ENCODE measurements at regions not wholly inside any gene's neighbourhood (a gene's known extent, or its start where the extent isn't known, plus 50 kb on each side); places are given as distances from the start of the nearest gene placed in this dataset.

DNA sequence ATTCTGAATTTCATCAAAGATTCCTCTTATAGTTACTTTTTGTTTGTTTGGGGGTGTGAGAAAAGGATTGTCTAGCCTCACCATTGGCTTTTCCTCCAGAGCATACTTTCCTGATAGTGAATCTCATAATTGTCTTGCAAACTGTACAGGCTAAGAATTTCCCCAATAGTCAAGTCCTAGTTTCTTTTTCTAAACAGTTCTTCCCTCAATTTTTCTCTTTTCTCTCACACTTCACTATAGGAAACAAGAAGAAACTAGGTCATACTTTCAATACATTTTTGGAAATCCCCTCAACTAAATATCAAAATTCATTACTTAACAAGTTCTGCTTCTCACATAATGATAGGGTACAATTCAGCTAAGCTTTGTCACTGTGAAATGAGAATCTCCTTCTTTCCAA, 241.9 kb downstream of the IL20RB start:
- H3K36me3 ChIP-seq = no peaks in the 10 kb centered on the region
- no peaks in the 10 kb centered on the region for H3K27me3 ChIP-seq (replicated peaks in 1 of 7)
- intact Hi-C loops (cut with DNase I; ENCODE audit: low total_unique reads) = no loop called here
- H3K27ac ChIP-seq = no peak overlapping the region
- H3K9me3 ChIP-seq = peaks cover 0 to 3% (median 0%) of the 10 kb centered on the region in 8 donors
- no peak for DNase-seq
- H3K4me3 ChIP-seq = no peak overlapping the region
- TF ChIP-seq POLR2AphosphoS5 (IDR thresholded peaks at IDR 0.05) = no peak
- TF ChIP-seq, protein P1, sequence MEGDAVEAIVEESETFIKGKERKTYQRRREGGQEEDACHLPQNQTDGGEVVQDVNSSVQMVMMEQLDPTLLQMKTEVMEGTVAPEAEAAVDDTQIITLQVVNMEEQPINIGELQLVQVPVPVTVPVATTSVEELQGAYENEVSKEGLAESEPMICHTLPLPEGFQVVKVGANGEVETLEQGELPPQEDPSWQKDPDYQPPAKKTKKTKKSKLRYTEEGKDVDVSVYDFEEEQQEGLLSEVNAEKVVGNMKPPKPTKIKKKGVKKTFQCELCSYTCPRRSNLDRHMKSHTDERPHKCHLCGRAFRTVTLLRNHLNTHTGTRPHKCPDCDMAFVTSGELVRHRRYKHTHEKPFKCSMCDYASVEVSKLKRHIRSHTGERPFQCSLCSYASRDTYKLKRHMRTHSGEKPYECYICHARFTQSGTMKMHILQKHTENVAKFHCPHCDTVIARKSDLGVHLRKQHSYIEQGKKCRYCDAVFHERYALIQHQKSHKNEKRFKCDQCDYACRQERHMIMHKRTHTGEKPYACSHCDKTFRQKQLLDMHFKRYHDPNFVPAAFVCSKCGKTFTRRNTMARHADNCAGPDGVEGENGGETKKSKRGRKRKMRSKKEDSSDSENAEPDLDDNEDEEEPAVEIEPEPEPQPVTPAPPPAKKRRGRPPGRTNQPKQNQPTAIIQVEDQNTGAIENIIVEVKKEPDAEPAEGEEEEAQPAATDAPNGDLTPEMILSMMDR (IDR thresholded peaks at IDR 0.05 in 8 of 11, conservative IDR thresholded peaks at IDR 0.05 in 3 of 11) = no peak
- no peak for TF ChIP-seq POLR2A (IDR thresholded peaks at IDR 0.05)
- H3K4me1 ChIP-seq = no peaks in the 10 kb centered on the region

DNA sequence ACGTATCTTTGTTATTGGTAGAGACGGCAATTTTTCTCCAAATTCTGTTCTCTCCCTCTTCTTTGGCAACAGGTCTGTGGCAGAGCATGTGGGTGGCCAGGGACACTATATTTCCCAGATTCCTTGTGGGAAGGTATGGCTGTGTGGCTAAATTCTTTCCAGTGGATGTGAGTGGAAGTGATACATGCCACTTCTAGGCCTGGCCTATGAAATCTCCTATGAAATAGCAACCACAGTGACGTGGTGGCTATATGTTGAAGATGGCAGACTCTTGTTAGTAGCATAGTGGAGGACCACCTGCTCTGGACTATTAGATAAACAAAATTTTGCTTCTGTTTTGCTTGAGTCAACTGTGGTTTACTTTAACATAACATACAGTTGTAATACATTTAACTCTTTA, 243.3 kb downstream of the IL20RB start:
- H3K4me1 ChIP-seq = no peaks in the 10 kb centered on the region
- H3K9me3 ChIP-seq = peaks cover 0 to 3% (median 0%) of the 10 kb centered on the region in 8 donors
- no peak overlapping the region for H3K27ac ChIP-seq
- no peaks in the 10 kb centered on the region for H3K36me3 ChIP-seq
- intact Hi-C loops (cut with DNase I; ENCODE audit: low total_unique reads) = no loop called here
- no peak overlapping the region for H3K4me3 ChIP-seq
- H3K27me3 ChIP-seq (replicated peaks in 1 of 7) = no peaks in the 10 kb centered on the region
- no peak for DNase-seq
- 80 to 96% (median 83%) methylated on average over 3 of the region's 3 CpGs for WGBS, 5 donors
- TF ChIP-seq POLR2AphosphoS5 (IDR thresholded peaks at IDR 0.05) (no peak), POLR2A (IDR thresholded peaks at IDR 0.05) (no peak)
- TF ChIP-seq, protein P1 (IDR thresholded peaks at IDR 0.05 in 8 of 11, conservative IDR thresholded peaks at IDR 0.05 in 3 of 11) = no peak

DNA sequence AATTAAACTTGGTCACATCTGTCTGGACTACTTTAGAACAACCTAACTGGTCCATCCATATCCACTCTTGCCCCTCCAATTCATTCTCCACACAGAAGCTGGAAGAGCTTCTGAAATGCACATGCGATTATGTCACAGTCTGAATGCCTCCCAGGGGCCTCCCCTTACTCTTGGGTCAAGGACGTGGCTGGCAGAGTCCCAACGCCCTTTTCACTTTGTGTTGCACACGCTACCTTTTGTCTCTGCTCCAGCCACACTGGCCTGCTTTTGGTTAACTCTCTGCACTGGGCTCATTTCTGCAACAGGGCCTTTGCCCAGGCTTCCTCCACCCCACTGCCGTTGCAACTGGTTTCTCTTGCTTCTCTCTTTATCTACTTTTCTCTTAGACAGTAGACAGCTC, 245.2 kb downstream of the IL20RB start:
- peaks cover 0 to 3% (median 0%) of the 10 kb centered on the region in 8 donors for H3K9me3 ChIP-seq
- H3K4me3 ChIP-seq = no peak overlapping the region
- H3K27me3 ChIP-seq (replicated peaks in 1 of 7) = no peaks in the 10 kb centered on the region
- no peaks in the 10 kb centered on the region for H3K4me1 ChIP-seq
- 53 to 73% (median 72%) methylated on average over 5 of the region's 5 CpGs for WGBS, 5 donors
- H3K36me3 ChIP-seq = no peaks in the 10 kb centered on the region
- H3K27ac ChIP-seq = no peak overlapping the region
- TF ChIP-seq POLR2AphosphoS5 (IDR thresholded peaks at IDR 0.05) (no peak), POLR2A (IDR thresholded peaks at IDR 0.05) (no peak)
- TF ChIP-seq, protein P1 (IDR thresholded peaks at IDR 0.05 in 8 of 11, conservative IDR thresholded peaks at IDR 0.05 in 3 of 11) = no peak
- intact Hi-C loops (cut with DNase I; ENCODE audit: low total_unique reads) = no loop called here
- no peak for DNase-seq

DNA sequence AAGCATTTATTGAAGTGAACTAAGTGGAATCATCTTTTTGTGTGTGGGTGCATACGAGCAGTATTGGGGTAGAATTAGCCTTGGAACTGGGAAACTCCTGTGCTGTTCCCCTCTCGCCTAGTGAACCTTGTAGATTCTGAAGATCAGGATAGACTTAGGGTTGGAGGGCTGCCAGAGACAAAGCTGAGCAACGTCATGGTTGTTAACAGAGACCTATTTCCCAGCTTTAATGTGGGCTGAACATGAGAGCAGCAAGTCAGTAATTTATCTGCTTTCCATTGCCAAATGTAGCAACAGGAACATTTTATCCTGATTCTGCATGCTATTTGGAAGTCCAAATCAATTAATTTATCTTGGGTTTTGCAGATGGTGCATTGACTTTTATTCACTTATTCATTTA, 246.6 kb downstream of the IL20RB start:
- no peak overlapping the region for H3K4me3 ChIP-seq
- no peak overlapping the region for H3K27ac ChIP-seq
- DNase-seq = no peak
- 57 to 78% (median 65%) methylated on average over 3 of the region's 3 CpGs for WGBS, 5 donors
- H3K9me3 ChIP-seq = no peaks in the 10 kb centered on the region
- TF ChIP-seq, protein P1 (IDR thresholded peaks at IDR 0.05 in 8 of 11, conservative IDR thresholded peaks at IDR 0.05 in 3 of 11) = no peak
- TF ChIP-seq POLR2A (IDR thresholded peaks at IDR 0.05) (no peak), POLR2AphosphoS5 (IDR thresholded peaks at IDR 0.05) (no peak)
- no peaks in the 10 kb centered on the region for H3K4me1 ChIP-seq
- no peaks in the 10 kb centered on the region for H3K27me3 ChIP-seq (replicated peaks in 1 of 7)
- intact Hi-C loops (cut with DNase I; ENCODE audit: low total_unique reads) = no loop called here
- no peaks in the 10 kb centered on the region for H3K36me3 ChIP-seq
